CD4-positive, alpha-beta memory T cell (primary cell): ENCODE measurements at regions not wholly inside any gene's neighbourhood (a gene's known extent, or its start where the extent isn't known, plus 50 kb on each side); places are given as distances from the start of the nearest gene placed in this dataset.

Source experiments
- CTCF ChIA-PET: fragments of 350-600 bp; sonication (Branson Sonifier 250); formaldehyde crosslinking; loops from one replicate; lab custom pipeline; 2021; ENCODE audit warnings: inconsistent platforms; ENCODE audit not compliant: partially characterized antibody; lab: Charles Lee
- POLR2A ChIA-PET: fragments of 350-600 bp; sonication (Branson Sonifier 250); formaldehyde crosslinking; loops from one replicate; lab custom pipeline; 2021; ENCODE audit not compliant: partially characterized antibody; lab: Charles Lee
- DNase-seq, 5 donors: peaks; one replicate each; pipeline versions ENCODE4 v3.0.0 to v3.0.0-alpha.2; 2020 to 2022; ENCODE audit warnings: mixed read lengths in 1 of 5
- H3K27ac ChIP-seq: one replicate; pipeline ENCODE4 v1.7.0; 2013; ENCODE audit warnings: low read depth, low read length
- H3K27me3 ChIP-seq: 2 replicates; pipeline ENCODE4 v1.7.0; 2013; ENCODE audit warnings: mild to moderate bottlenecking, low read length, moderate library complexity; ENCODE audit not compliant: insufficient read depth
- H3K36me3 ChIP-seq: 2 replicates; pipeline ENCODE4 v1.7.0; 2013; ENCODE audit warnings: mild to moderate bottlenecking, low read length, moderate library complexity; ENCODE audit not compliant: insufficient read depth
- H3K4me1 ChIP-seq: 2 replicates; pipeline ENCODE4 v1.7.0; 2013; ENCODE audit warnings: mild to moderate bottlenecking, low read length, moderate library complexity; ENCODE audit not compliant: insufficient read depth
- H3K4me3 ChIP-seq, 2 donors: one replicate each; pipeline ENCODE4 v1.7.0; 2013; ENCODE audit warnings: low read length in 2 of 2, mild to moderate bottlenecking in 1 of 2
- H3K9me3 ChIP-seq, 2 donors: one replicate each; pipeline ENCODE4 v1.7.0; 2013; ENCODE audit warnings: low read length in 2 of 2, control low read depth in 1 of 2; ENCODE audit not compliant: control insufficient read depth in 1 of 2
- H3K27ac Mint-ChIP-seq, 7 donors: one replicate each; pipeline ENCODE4 v1.8.0; 2020 to 2021; ENCODE audit warnings: mixed read lengths in 7 of 7, mild to moderate bottlenecking in 6 of 7, inconsistent platforms in 3 of 7, moderate library complexity in 3 of 7
- H3K27me3 Mint-ChIP-seq, 2 donors: one replicate each; pipeline ENCODE4 v1.8.0; 2020 to 2021; ENCODE audit warnings: mixed read lengths in 2 of 2
- H3K36me3 Mint-ChIP-seq, 2 donors: one replicate each; pipeline ENCODE4 v1.8.0; 2020 to 2021; ENCODE audit warnings: mixed read lengths in 2 of 2, inconsistent platforms in 1 of 2, mild to moderate bottlenecking in 1 of 2
- H3K4me1 Mint-ChIP-seq, 4 donors: one replicate each; pipeline ENCODE4 v1.8.0; 2020 to 2021; ENCODE audit warnings: mixed read lengths in 4 of 4, mild to moderate bottlenecking in 1 of 4
- H3K4me3 Mint-ChIP-seq, 8 donors: one replicate each; pipeline ENCODE4 v1.8.0; 2020 to 2021; ENCODE audit warnings: mixed read lengths in 8 of 8, mild to moderate bottlenecking in 7 of 8, moderate library complexity in 6 of 8, inconsistent platforms in 3 of 8
- H3K9me3 Mint-ChIP-seq, 8 donors: one replicate each; pipeline ENCODE4 v1.8.0; 2020 to 2021; ENCODE audit warnings: mixed read lengths in 8 of 8, mild to moderate bottlenecking in 5 of 8, inconsistent platforms in 3 of 8, moderate library complexity in 1 of 8
- intact Hi-C: fragments of 100-400 bp; cut with micrococcal nuclease; formaldehyde crosslinking; loops from one replicate; pipeline ENCODE4 v1.15.1; 2023

DNA sequence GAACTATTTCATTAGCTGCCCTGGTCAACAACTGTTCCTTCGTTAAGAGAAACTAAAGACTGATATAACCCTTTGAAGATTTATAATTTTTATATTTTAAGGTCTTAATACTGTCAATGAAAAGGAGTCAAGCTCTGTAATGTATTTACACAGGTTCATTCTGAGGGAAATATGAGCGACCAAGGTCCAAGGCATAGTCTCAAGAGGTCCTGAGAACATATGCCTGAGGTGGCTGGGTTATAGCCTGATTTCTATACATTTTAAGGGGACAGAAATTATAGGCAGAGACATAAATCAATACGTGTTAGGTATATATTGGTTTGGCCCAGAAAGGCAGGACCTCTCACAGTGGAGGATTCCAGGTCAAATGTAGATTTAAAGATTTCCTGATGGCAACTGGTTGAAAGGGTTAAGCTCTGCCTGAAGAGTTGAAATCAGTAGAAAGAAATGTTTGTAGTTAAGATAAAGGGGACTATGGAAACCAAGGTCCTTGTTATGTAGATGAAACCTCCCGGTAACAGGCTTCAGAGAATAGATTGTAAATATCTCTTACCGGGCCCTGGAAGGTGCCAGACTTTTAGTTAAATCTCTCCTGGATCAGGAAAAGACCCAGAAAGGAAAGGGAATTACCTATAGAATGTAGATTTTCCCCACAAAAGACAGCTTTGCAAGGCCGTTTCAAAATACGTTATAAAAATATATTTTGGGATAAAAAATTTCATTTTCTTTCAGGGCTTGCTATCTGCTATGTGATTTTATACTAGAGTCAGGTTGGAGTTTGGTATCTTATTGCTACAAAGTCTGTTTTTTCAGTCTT, 107.3 kb upstream of the PRLR start:
- Mint-ChIP-seq H3K9me3 (peaks cover 0 to 3% (median 0%) of the 10 kb centered on the region in 8 donors), H3K27ac (peak overlapping the region in 1 of 7 donors; percentile 62), H3K36me3 (no peaks in the 10 kb centered on the region), H3K27me3 (peaks cover 1 to 7% of the 10 kb centered on the region in 2 donors), H3K4me1 (no peaks in the 10 kb centered on the region), H3K4me3 (no peak overlapping the region)
- H3K9me3 ChIP-seq = no peaks in the 10 kb centered on the region
- no peaks in the 10 kb centered on the region for H3K36me3 ChIP-seq
- intact Hi-C loops = no loop called here
- CTCF ChIA-PET = no interaction called here
- no peak for DNase-seq
- H3K4me1 ChIP-seq = no peaks in the 10 kb centered on the region
- H3K4me3 ChIP-seq = no peak overlapping the region
- POLR2A ChIA-PET = no interaction called here
- no peaks in the 10 kb centered on the region for H3K27me3 ChIP-seq
- H3K27ac ChIP-seq = no peak overlapping the region

DNA sequence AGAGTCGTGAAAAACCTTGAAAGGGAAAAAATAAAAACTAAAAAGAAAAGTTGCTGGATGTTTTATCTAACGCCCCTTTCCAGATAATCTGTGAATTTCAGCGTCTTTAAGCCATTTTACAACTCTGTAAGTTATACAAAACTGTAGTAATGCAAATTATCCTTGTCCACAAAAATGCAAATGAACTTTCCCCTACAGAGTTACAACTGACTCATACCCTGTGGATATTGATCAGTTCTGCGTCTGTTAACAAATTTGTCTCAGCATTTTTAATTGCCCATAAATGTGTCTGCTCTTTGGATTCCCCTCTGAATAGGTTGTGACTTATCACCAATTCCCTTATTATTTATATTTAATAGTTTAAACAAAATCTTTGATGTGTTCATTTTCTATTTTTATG, 105.9 kb upstream of the PRLR start:
- H3K4me1 ChIP-seq = no peaks in the 10 kb centered on the region
- no peak overlapping the region for H3K4me3 ChIP-seq
- no peaks in the 10 kb centered on the region for H3K27me3 ChIP-seq
- H3K27ac ChIP-seq = no peak overlapping the region
- DNase-seq = no peak
- H3K4me3 Mint-ChIP-seq = no peak overlapping the region
- H3K9me3 Mint-ChIP-seq = peaks cover 0 to 3% (median 0%) of the 10 kb centered on the region in 8 donors
- no peaks in the 10 kb centered on the region for H3K4me1 Mint-ChIP-seq
- ChIA-PET CTCF (no interaction called here), POLR2A (interaction anchor here (0.6 kb wide), 1 partner anchor 727 kb away, joined by 3 read pairs; no protein-coding TSS in a partner anchor)
- no peaks in the 10 kb centered on the region for H3K36me3 ChIP-seq
- peaks cover 1 to 5% of the 10 kb centered on the region in 2 donors for H3K27me3 Mint-ChIP-seq
- H3K27ac Mint-ChIP-seq = no peak overlapping the region
- no peaks in the 10 kb centered on the region for H3K9me3 ChIP-seq
- intact Hi-C loops = no loop called here
- no peaks in the 10 kb centered on the region for H3K36me3 Mint-ChIP-seq

- Histone ChIP-seq H3K36me3 (no peaks in the 10 kb centered on the region), H3K27me3 (no peaks in the 10 kb centered on the region), H3K4me3 (no peak overlapping the region), H3K27ac (no peak overlapping the region), H3K4me1 (no peaks in the 10 kb centered on the region), H3K9me3 (no peaks in the 10 kb centered on the region)
- no peaks in the 10 kb centered on the region for H3K4me1 Mint-ChIP-seq
- ChIA-PET POLR2A (no interaction called here), CTCF (no interaction called here)
- H3K4me3 Mint-ChIP-seq = no peak overlapping the region
- peaks cover 1 to 5% of the 10 kb centered on the region in 2 donors for H3K27me3 Mint-ChIP-seq
- intact Hi-C loops = no loop called here
- no peak for DNase-seq
- no peaks in the 10 kb centered on the region for H3K36me3 Mint-ChIP-seq
- H3K9me3 Mint-ChIP-seq = peaks cover 0 to 3% (median 0%) of the 10 kb centered on the region in 8 donors
- H3K27ac Mint-ChIP-seq = no peak overlapping the region
Measured at GRCh38 chr5:35335752-35336151, 105.5 kb upstream of the PRLR start.

GRCh38 chr5:35333366-35333765, 103.1 kb upstream of the PRLR start:
- H3K4me3 ChIP-seq = no peak overlapping the region
- no peaks in the 10 kb centered on the region for H3K36me3 ChIP-seq
- no peaks in the 10 kb centered on the region for H3K4me1 ChIP-seq
- POLR2A ChIA-PET = no interaction called here
- H3K36me3 Mint-ChIP-seq = no peaks in the 10 kb centered on the region
- peaks cover 0 to 2% (median 0%) of the 10 kb centered on the region in 8 donors for H3K9me3 Mint-ChIP-seq
- H3K4me1 Mint-ChIP-seq = no peaks in the 10 kb centered on the region
- H3K27ac ChIP-seq = no peak overlapping the region
- H3K4me3 Mint-ChIP-seq = no peak overlapping the region
- intact Hi-C loops = no loop called here
- CTCF ChIA-PET = no interaction called here
- H3K9me3 ChIP-seq = no peaks in the 10 kb centered on the region
- no peak for DNase-seq
- H3K27ac Mint-ChIP-seq = no peak overlapping the region
- H3K27me3 Mint-ChIP-seq = peaks cover 1 to 3% of the 10 kb centered on the region in 2 donors
- no peaks in the 10 kb centered on the region for H3K27me3 ChIP-seq

DNA sequence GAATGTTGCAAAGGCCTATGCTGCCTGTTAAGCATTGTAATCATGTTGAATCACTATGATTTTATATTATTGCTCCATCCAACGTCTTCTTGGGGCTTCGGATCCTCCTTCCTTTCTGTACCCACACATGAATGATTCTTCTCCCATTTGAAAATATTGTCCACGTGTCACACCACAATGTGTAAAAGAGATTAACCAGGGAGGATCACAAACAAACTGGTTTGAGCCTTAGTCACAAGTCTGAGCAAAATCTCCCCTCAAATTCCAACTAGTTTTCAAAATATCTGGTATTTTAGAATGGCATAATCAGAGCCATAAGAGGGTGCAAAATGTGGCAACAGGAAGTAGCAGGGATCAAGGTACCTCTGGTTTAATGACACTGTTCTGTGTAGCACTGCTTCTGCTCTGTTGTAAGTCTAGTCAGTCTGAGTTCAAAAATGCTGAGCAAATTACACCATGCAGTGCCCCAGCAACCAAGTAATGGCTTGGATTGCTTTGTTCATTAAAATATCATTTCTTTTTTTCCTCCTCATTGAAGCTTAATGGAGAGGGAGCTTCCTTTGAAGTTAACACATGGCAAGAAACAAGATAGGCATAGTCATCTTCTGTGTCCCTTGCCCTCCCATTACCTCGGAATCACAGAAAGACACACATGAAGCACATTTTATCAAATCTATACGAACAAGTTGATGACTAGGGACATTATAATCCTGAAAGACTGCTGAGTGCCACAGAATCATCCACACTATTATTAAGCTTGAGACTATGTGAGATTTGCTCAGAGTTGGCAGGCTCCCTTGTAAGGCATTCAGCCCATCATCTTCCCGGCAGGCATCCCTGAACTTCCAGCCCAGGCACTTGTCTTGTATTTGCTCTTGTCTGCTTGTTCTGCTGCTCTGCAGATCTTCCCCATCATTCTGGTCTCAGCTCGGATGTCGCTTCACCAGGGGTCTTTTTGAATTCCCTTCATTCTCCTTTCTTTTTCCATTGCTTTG, 102.0 kb upstream of the PRLR start:
- no peak overlapping the region for H3K27ac Mint-ChIP-seq
- no peaks in the 10 kb centered on the region for H3K27me3 ChIP-seq
- H3K9me3 ChIP-seq = no peaks in the 10 kb centered on the region
- H3K27ac ChIP-seq = no peak overlapping the region
- H3K36me3 Mint-ChIP-seq = no peaks in the 10 kb centered on the region
- H3K4me1 ChIP-seq = no peaks in the 10 kb centered on the region
- H3K4me3 ChIP-seq = no peak overlapping the region
- no peak overlapping the region for H3K4me3 Mint-ChIP-seq
- no peaks in the 10 kb centered on the region for H3K36me3 ChIP-seq
- no peak for DNase-seq
- intact Hi-C loops = no loop called here
- POLR2A ChIA-PET = no interaction called here
- H3K4me1 Mint-ChIP-seq = no peaks in the 10 kb centered on the region
- H3K9me3 Mint-ChIP-seq = peaks cover 0 to 2% (median 0%) of the 10 kb centered on the region in 8 donors
- CTCF ChIA-PET = no interaction called here
- peaks cover 0 to 3% of the 10 kb centered on the region in 2 donors for H3K27me3 Mint-ChIP-seq

GRCh38 chr5:35325836-35326235, 95.5 kb upstream of the PRLR start:
- no peaks in the 10 kb centered on the region for H3K36me3 Mint-ChIP-seq
- H3K27ac Mint-ChIP-seq = no peak overlapping the region
- POLR2A ChIA-PET = no interaction called here
- Histone ChIP-seq H3K36me3 (no peaks in the 10 kb centered on the region), H3K27ac (no peak overlapping the region), H3K4me3 (no peak overlapping the region), H3K27me3 (no peaks in the 10 kb centered on the region), H3K9me3 (no peaks in the 10 kb centered on the region), H3K4me1 (no peaks in the 10 kb centered on the region)
- H3K9me3 Mint-ChIP-seq = peaks cover 0 to 2% (median 0%) of the 10 kb centered on the region in 8 donors
- DNase-seq = no peak
- CTCF ChIA-PET = no interaction called here
- no peak overlapping the region for H3K4me3 Mint-ChIP-seq
- intact Hi-C loops = no loop called here
- peaks cover 0 to 3% of the 10 kb centered on the region in 2 donors for H3K27me3 Mint-ChIP-seq
- no peaks in the 10 kb centered on the region for H3K4me1 Mint-ChIP-seq

DNA sequence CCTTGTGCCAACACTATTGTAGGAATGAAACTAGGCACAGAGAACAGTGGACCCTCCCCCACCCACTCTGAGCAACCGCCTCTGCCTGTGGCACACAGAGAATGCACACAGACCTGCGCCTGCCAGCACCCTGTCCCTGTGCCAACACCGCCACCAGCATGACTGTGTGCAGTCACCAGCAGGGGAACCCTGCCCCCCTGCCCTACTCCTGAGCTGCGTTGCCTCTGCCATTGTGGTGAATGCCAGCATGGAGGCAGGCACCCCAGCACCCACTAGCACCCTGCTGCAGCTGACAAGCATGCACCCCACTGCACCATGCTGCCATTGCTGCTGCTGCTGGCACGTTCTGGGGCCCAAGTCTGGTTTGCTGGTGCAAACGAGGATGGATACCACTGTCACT, 94.4 kb upstream of the PRLR start:
- no peak overlapping the region for H3K27ac ChIP-seq

More for the DNA sequence above, 94.4 kb upstream of the PRLR start:
- no peaks in the 10 kb centered on the region for H3K36me3 ChIP-seq
- Mint-ChIP-seq H3K27ac (no peak overlapping the region), H3K4me1 (peaks cover 0 to 6% (median 0%) of the 10 kb centered on the region in 4 donors), H3K4me3 (no peak overlapping the region), H3K27me3 (peaks cover 0 to 5% of the 10 kb centered on the region in 2 donors), H3K9me3 (peaks cover 0 to 4% (median 0%) of the 10 kb centered on the region in 8 donors), H3K36me3 (no peaks in the 10 kb centered on the region)
- ChIA-PET POLR2A (no interaction called here), CTCF (no interaction called here)
- intact Hi-C loops = no loop called here
- H3K9me3 ChIP-seq = no peaks in the 10 kb centered on the region
- no peak overlapping the region for H3K4me3 ChIP-seq
- H3K27me3 ChIP-seq = no peaks in the 10 kb centered on the region
- no peaks in the 10 kb centered on the region for H3K4me1 ChIP-seq
- DNase-seq = no peak
